ENCODE measurements at regions not wholly inside any gene's neighbourhood (a gene's known extent, or its start where the extent isn't known, plus 50 kb on each side); places are given as distances from the start of the nearest gene placed in this dataset.

DNA sequence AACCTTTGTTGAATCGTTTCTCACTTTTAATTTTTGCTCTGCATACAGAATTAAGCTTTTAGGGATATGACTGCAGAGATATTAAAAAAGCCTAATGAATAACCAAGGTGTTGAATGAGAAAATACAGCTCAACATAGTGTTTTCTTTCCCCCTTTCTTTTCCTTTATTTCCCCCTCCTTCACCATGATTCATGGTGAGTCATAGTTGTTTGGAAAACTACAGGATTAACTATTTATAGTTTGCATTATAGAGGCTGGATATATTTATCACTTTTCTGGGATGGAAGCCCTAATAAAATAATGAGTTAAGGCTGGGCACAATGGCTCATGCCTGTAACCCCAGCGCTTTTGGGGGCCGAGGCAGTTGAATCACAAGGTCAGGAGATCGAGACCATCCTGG is 115.0 kb downstream of the DNAJB9 start:
- CTCF ChIA-PET, result no interaction called here

DNA sequence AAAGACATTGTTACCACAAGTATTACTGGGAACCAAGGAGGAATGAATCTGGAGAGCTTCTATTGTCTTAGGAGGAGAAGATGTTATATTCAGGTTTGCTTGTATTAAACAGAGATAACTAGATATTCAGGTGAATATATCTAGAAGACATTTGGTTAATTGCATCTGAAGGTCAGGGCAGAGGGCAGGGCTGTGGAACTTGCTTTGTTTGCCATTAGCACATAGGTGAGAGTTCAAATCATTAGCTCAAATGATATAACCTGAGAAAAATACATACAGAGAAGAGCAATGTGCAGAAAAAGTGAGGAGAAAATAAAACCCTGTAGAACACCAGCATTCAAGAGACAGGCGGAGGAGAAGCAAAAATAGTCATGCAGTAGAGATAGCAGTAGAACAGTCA is 116.8 kb downstream of the DNAJB9 start:
- ATAC-seq, result no peak

More for the DNA sequence above, 115.0 kb downstream of the DNAJB9 start:
- TF ChIP-seq, protein P1, sequence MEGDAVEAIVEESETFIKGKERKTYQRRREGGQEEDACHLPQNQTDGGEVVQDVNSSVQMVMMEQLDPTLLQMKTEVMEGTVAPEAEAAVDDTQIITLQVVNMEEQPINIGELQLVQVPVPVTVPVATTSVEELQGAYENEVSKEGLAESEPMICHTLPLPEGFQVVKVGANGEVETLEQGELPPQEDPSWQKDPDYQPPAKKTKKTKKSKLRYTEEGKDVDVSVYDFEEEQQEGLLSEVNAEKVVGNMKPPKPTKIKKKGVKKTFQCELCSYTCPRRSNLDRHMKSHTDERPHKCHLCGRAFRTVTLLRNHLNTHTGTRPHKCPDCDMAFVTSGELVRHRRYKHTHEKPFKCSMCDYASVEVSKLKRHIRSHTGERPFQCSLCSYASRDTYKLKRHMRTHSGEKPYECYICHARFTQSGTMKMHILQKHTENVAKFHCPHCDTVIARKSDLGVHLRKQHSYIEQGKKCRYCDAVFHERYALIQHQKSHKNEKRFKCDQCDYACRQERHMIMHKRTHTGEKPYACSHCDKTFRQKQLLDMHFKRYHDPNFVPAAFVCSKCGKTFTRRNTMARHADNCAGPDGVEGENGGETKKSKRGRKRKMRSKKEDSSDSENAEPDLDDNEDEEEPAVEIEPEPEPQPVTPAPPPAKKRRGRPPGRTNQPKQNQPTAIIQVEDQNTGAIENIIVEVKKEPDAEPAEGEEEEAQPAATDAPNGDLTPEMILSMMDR (IDR thresholded peaks at IDR 0.05), result no peak
- POLR2A ChIA-PET, result no interaction called here
- DNase-seq (no peak), ATAC-seq (no peak)
- intact Hi-C loops (cut with micrococcal nuclease), result no loop called here
- no peaks in the 10 kb centered on the region for H3K4me1 Mint-ChIP-seq (ENCODE audit: low read depth)
- H3K27ac Mint-ChIP-seq, result no peak overlapping the region
- no peak overlapping the region for H3K4me3 Mint-ChIP-seq
- no peaks in the 10 kb centered on the region for H3K36me3 Mint-ChIP-seq (ENCODE audit: low read depth)
- H3K27me3 Mint-ChIP-seq, result peaks cover 5% of the 10 kb centered on the region
- H3K9me3 Mint-ChIP-seq, result no peaks in the 10 kb centered on the region

DNA sequence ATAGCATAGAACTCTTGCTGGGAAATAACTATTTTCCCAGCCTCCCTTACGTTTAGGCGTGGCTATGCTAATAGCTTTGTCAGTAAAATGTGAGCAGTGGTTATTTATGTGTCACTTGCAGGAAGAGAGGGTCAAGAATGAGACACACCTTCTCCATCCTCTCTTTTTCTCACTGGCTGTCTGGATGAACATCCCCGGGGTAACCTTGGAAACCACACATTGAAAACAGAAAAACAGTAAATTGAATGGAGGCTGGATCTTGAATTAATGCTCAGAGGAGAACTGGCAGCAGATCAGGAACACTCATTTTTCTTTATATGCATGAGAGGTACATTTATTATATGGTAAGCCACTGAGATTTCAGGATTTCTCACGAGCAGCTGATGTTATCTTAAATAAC is 127.6 kb downstream of the DNAJB9 start:
- Mint-ChIP-seq H3K9me3 (no peaks in the 10 kb centered on the region), H3K27me3 (no peaks in the 10 kb centered on the region), H3K36me3 (ENCODE audit: low read depth) (no peaks in the 10 kb centered on the region), H3K4me3 (no peak overlapping the region), H3K27ac (no peak overlapping the region), H3K4me1 (ENCODE audit: low read depth) (no peaks in the 10 kb centered on the region)
- no peak for ATAC-seq
- DNase-seq, result no peak
- ChIA-PET CTCF (no interaction called here), POLR2A (no interaction called here)
- intact Hi-C loops (cut with micrococcal nuclease), result no loop called here
- TF ChIP-seq, protein P1 (IDR thresholded peaks at IDR 0.05), result no peak

More for the DNA sequence above, 116.8 kb downstream of the DNAJB9 start:
- Mint-ChIP-seq H3K27ac (no peak overlapping the region), H3K36me3 (ENCODE audit: low read depth) (no peaks in the 10 kb centered on the region), H3K9me3 (no peaks in the 10 kb centered on the region), H3K27me3 (peaks cover 3% of the 10 kb centered on the region), H3K4me1 (ENCODE audit: low read depth) (no peaks in the 10 kb centered on the region), H3K4me3 (no peak overlapping the region)
- CTCF ChIA-PET, result no interaction called here
- TF ChIP-seq, protein P1 (IDR thresholded peaks at IDR 0.05), result no peak
- POLR2A ChIA-PET, result no interaction called here
- DNase-seq, result no peak
- intact Hi-C loops (cut with micrococcal nuclease), result no loop called here

DNA sequence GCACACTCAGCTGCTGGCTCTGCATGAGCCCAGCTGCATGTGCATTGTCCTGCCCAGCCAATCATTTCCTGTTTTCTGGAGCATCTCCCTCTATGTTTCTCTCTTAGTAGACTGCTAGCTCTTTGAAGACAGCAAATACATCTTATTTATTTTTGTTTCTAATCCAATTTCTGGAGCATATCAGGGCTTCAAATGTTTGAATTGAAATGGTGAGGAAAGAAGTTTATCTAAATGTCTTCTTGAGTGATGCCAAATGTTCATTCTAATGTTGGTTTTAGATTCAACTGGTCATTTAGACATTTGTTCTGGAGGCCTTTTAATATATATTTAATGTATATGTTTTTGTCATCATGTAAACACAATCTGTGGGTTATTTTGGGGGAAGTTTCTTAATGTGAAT is 141.9 kb downstream of the DNAJB9 start:
- TF ChIP-seq, protein P1 (IDR thresholded peaks at IDR 0.05), result no peak
- peaks cover 3% of the 10 kb centered on the region for H3K27me3 Mint-ChIP-seq
- no peaks in the 10 kb centered on the region for H3K9me3 Mint-ChIP-seq
- CTCF ChIA-PET, result no interaction called here
- ATAC-seq, result no peak
- H3K4me3 Mint-ChIP-seq, result no peak overlapping the region
- no peaks in the 10 kb centered on the region for H3K36me3 Mint-ChIP-seq (ENCODE audit: low read depth)
- H3K4me1 Mint-ChIP-seq (ENCODE audit: low read depth), result no peaks in the 10 kb centered on the region
- intact Hi-C loops (cut with micrococcal nuclease), result no loop called here
- POLR2A ChIA-PET, result no interaction called here
- H3K27ac Mint-ChIP-seq, result no peak overlapping the region
- DNase-seq, result no peak

DNA sequence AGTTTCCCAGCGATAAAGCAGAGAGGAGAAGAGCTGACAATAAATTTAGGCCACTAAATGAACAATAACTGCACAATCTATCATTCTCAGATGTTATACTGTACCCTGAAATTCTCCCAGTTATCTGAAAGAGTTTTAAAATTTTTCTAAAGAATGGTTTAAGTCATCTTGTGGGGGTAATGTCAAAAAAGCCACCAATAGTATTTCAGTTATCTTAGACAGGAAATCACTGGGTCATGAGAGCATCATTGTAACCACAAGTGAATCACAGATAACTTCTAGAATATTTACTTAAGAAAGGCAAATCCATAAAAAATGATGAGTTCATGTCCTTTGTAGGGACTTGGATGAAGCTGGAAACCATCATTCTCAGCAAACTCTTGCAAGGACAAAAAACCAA is 147.1 kb downstream of the DNAJB9 start:
- TF ChIP-seq, protein P1 (IDR thresholded peaks at IDR 0.05), result no peak
- POLR2A ChIA-PET, result no interaction called here
- Mint-ChIP-seq H3K27me3 (no peaks in the 10 kb centered on the region), H3K9me3 (no peaks in the 10 kb centered on the region), H3K4me3 (no peak overlapping the region), H3K36me3 (ENCODE audit: low read depth) (no peaks in the 10 kb centered on the region), H3K4me1 (ENCODE audit: low read depth) (no peaks in the 10 kb centered on the region), H3K27ac (no peak overlapping the region)
- ATAC-seq (no peak), DNase-seq (no peak)
- CTCF ChIA-PET, result no interaction called here
- intact Hi-C loops (cut with micrococcal nuclease), result no loop called here

Data from activated CD8-positive, alpha-beta T cell treated with anti-CD3 and anti-CD28 coated beads for 36 hours (primary cell).